ENCODE measurements at regions not wholly inside any gene's neighbourhood (a gene's known extent, or its start where the extent isn't known, plus 50 kb on each side); places are given as distances from the start of the nearest gene placed in this dataset.

GRCh38 chr11:119864836-119865235 is 135.8 kb upstream of the NECTIN1 start:
- TF ChIP-seq CTCF (conservative IDR thresholded peaks at IDR 0.05): no peak
- H3K27ac ChIP-seq: no peak overlapping the region

- H3K27ac ChIP-seq: no peak overlapping the region
- no peak for TF ChIP-seq CTCF (conservative IDR thresholded peaks at IDR 0.05)
Observed at GRCh38 chr11:119863851-119864601, 135.0 kb upstream of the NECTIN1 start.

- no peak for TF ChIP-seq CTCF (conservative IDR thresholded peaks at IDR 0.05)
- H3K27ac ChIP-seq: no peak overlapping the region
Observed at GRCh38 chr11:119863236-119863635, 134.2 kb upstream of the NECTIN1 start.

GRCh38 chr11:119861160-119861559 is 132.2 kb upstream of the NECTIN1 start:
- TF ChIP-seq CTCF (conservative IDR thresholded peaks at IDR 0.05): no peak
- no peak overlapping the region for H3K27ac ChIP-seq

- H3K27ac ChIP-seq: no peak overlapping the region
- TF ChIP-seq CTCF (conservative IDR thresholded peaks at IDR 0.05): no peak
Observed at GRCh38 chr11:119860561-119861094, 131.6 kb upstream of the NECTIN1 start.

GRCh38 chr11:119859684-119860083 is 130.7 kb upstream of the NECTIN1 start:
- no peak for TF ChIP-seq CTCF (conservative IDR thresholded peaks at IDR 0.05)
- H3K27ac ChIP-seq: no peak overlapping the region

GRCh38 chr11:119858288-119858687 is 129.3 kb upstream of the NECTIN1 start:
- TF ChIP-seq CTCF (conservative IDR thresholded peaks at IDR 0.05): no peak
- no peak overlapping the region for H3K27ac ChIP-seq

Measured in VCaP (cell line).